ENCODE measurements at regions not wholly inside any gene's neighbourhood (a gene's known extent, or its start where the extent isn't known, plus 50 kb on each side); places are given as distances from the start of the nearest gene placed in this dataset.

GRCh38 chr2:67726416-67726815 is 329.3 kb downstream of the ETAA1 start:
- SMC1A ChIA-PET (ENCODE audit: uncharacterized antibody, unreplicated experiment), result interaction anchor here (0.7 kb wide), 1 partner anchor 900 kb away, joined by 4 read pairs; no protein-coding TSS in a partner anchor
- in situ Hi-C loops (cut with MboI), result no loop called here
- Histone ChIP-seq H2AFZ (ENCODE audit: control insufficient read depth, low read depth, low read length) (no peak overlapping the region), H3K36me3 (ENCODE audit: control insufficient read depth in 2 of 2, insufficient read depth in 2 of 2, low read length in 1 of 2) (no peaks in the 10 kb centered on the region), H4K20me1 (ENCODE audit: control insufficient read depth, insufficient read depth) (no peaks in the 10 kb centered on the region), H3K4me3 (no peak overlapping the region), H3K4me2 (ENCODE audit: control insufficient read depth, insufficient read depth) (no peak overlapping the region), H3K9ac (ENCODE audit: control insufficient read depth, insufficient read depth, low read length) (no peak overlapping the region), H3K9me3 (replicated peaks; ENCODE audit: control insufficient read depth, insufficient read depth, low read length) (no peaks in the 10 kb centered on the region), H3K27ac (ENCODE audit: control insufficient read depth, insufficient read depth) (no peak overlapping the region), H3K27me3 (replicated peaks in 1 of 2; ENCODE audit: control insufficient read depth in 2 of 2, insufficient read depth in 2 of 2, low read length in 1 of 2) (0 out of 4 replicates have a peak, but pooled peaks cover 0 to 2% of the 10 kb centered on the region in 2 experiments), H3K79me2 (ENCODE audit: control insufficient read depth, insufficient read depth, low read length) (no peaks in the 10 kb centered on the region), H3K4me1 (ENCODE audit: control insufficient read depth, insufficient read depth, low read length) (no peaks in the 10 kb centered on the region)
- 25% methylated on average over 4 of the region's 4 CpGs for WGBS (ENCODE audit: insufficient coverage, insufficient replicate concordance, low lambda C conversion rate, missing lambda C conversion rate)
- RAD21 ChIA-PET (ENCODE audit: unreplicated experiment), result no interaction called here
- TF ChIP-seq NFYB (IDR thresholded peaks at IDR 0.05; ENCODE audit: insufficient read depth, low read depth, low read length), result no peak
- intact Hi-C loops (cut with micrococcal nuclease; ENCODE audit: unreplicated experiment), result no loop called here
- POLR2A ChIA-PET, result no interaction called here
- no peak for FAIRE-seq
- CTCF ChIA-PET, result no interaction called here
- no peak for DNase-seq (ENCODE audit: low read depth, low spot score)
- no peak for ATAC-seq
- no TSS peak for BruUV-seq (replicated peaks)

GRCh38 chr2:67727131-67727530 is 330.0 kb downstream of the ETAA1 start:
- in situ Hi-C loops (cut with MboI) (no loop called here), intact Hi-C loops (cut with micrococcal nuclease; ENCODE audit: unreplicated experiment) (no loop called here)
- 18% methylated on average over 9 of the region's 9 CpGs for WGBS (ENCODE audit: insufficient coverage, insufficient replicate concordance, low lambda C conversion rate, missing lambda C conversion rate)
- Histone ChIP-seq H3K9ac (ENCODE audit: control insufficient read depth, insufficient read depth, low read length) (no peak overlapping the region), H3K4me2 (ENCODE audit: control insufficient read depth, insufficient read depth) (no peak overlapping the region), H2AFZ (ENCODE audit: control insufficient read depth, low read depth, low read length) (no peak overlapping the region), H3K79me2 (ENCODE audit: control insufficient read depth, insufficient read depth, low read length) (no peaks in the 10 kb centered on the region), H4K20me1 (ENCODE audit: control insufficient read depth, insufficient read depth) (no peaks in the 10 kb centered on the region), H3K4me3 (no peak overlapping the region), H3K36me3 (ENCODE audit: control insufficient read depth in 2 of 2, insufficient read depth in 2 of 2, low read length in 1 of 2) (no peaks in the 10 kb centered on the region), H3K4me1 (ENCODE audit: control insufficient read depth, insufficient read depth, low read length) (no peaks in the 10 kb centered on the region), H3K9me3 (replicated peaks; ENCODE audit: control insufficient read depth, insufficient read depth, low read length) (no peaks in the 10 kb centered on the region), H3K27me3 (replicated peaks in 1 of 2; ENCODE audit: control insufficient read depth in 2 of 2, insufficient read depth in 2 of 2, low read length in 1 of 2) (0 out of 4 replicates have a peak, but pooled peaks cover 0 to 2% of the 10 kb centered on the region in 2 experiments), H3K27ac (ENCODE audit: control insufficient read depth, insufficient read depth) (no peak overlapping the region)
- POLR2A ChIA-PET, result no interaction called here
- DNase-seq (ENCODE audit: low read depth, low spot score), result no peak
- FAIRE-seq, result no peak
- CTCF ChIA-PET, result no interaction called here
- ATAC-seq, result no peak
- SMC1A ChIA-PET (ENCODE audit: uncharacterized antibody, unreplicated experiment), result interaction anchor here (0.7 kb wide), 1 partner anchor 901 kb away, joined by 4 read pairs; no protein-coding TSS in a partner anchor
- BruUV-seq (replicated peaks), result no TSS peak
- RAD21 ChIA-PET (ENCODE audit: unreplicated experiment), result no interaction called here
- TF ChIP-seq ZBTB33 (IDR thresholded peaks at IDR 0.05) (no peak), TCF3 (IDR thresholded peaks at IDR 0.05; ENCODE audit: borderline replicate concordance, insufficient read depth, low read depth, low read length) (no peak), SREBF2 (IDR thresholded peaks at IDR 0.05; ENCODE audit: low read length) (no peak), NR2C2 (IDR thresholded peaks at IDR 0.05; ENCODE audit: borderline replicate concordance, control insufficient read depth, insufficient read length, low read depth) (no peak), ETV6 (conservative IDR thresholded peaks at IDR 0.05 in 1 of 2, IDR thresholded peaks at IDR 0.05 in 1 of 2; ENCODE audit: borderline replicate concordance in 1 of 2, low read depth in 1 of 2) (no peak), HCFC1 (IDR thresholded peaks at IDR 0.05; ENCODE audit: low read length) (no peak)
- TF ChIP-seq, protein P1, sequence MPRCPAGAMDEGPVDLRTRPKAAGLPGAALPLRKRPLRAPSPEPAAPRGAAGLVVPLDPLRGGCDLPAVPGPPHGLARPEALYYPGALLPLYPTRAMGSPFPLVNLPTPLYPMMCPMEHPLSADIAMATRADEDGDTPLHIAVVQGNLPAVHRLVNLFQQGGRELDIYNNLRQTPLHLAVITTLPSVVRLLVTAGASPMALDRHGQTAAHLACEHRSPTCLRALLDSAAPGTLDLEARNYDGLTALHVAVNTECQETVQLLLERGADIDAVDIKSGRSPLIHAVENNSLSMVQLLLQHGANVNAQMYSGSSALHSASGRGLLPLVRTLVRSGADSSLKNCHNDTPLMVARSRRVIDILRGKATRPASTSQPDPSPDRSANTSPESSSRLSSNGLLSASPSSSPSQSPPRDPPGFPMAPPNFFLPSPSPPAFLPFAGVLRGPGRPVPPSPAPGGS (IDR thresholded peaks at IDR 0.05; ENCODE audit: borderline replicate concordance, insufficient read depth, low read depth, low read length, poor library complexity, severe bottlenecking), result no peak
- TF ChIP-seq, protein P2, sequence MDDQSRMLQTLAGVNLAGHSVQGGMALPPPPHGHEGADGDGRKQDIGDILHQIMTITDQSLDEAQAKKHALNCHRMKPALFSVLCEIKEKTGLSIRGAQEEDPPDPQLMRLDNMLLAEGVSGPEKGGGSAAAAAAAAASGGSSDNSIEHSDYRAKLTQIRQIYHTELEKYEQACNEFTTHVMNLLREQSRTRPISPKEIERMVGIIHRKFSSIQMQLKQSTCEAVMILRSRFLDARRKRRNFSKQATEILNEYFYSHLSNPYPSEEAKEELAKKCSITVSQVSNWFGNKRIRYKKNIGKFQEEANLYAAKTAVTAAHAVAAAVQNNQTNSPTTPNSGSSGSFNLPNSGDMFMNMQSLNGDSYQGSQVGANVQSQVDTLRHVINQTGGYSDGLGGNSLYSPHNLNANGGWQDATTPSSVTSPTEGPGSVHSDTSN (IDR thresholded peaks at IDR 0.05; ENCODE audit: insufficient replicate concordance, low read depth, low read length), result no peak

Data from GM12878 (cell line).